Lower leg skin (tissue), 4 donors: ENCODE measurements at regions not wholly inside any gene's neighbourhood (a gene's known extent, or its start where the extent isn't known, plus 50 kb on each side); places are given as distances from the start of the nearest gene placed in this dataset.

Source experiments
- DNase-seq, 2 donors: peaks; one replicate each; pipeline ENCODE4 v3.0.0-alpha.2; 2019; ENCODE audit warnings: low spot score in 2 of 2
- H3K4me3 ChIP-seq: fragments of 200-600 bp; sonication (generic); 2 replicates; pipeline ENCODE4 v1.5.1; 2017; ENCODE audit warnings: mild to moderate bottlenecking, low read depth; ENCODE audit not compliant: poor library complexity, severe bottlenecking
- CTCF ChIP-seq, 3 donors: fragments of 450-650 bp; IDR thresholded peaks; one replicate each; pipeline ENCODE4 v1.5.1; 2016; ENCODE audit warnings: antibody characterized with exemption in 3 of 3, mild to moderate bottlenecking in 3 of 3, moderate library complexity in 2 of 3
- POLR2A ChIP-seq, 2 donors: fragments of 450-650 bp; IDR thresholded peaks; one replicate each; pipeline ENCODE4 v1.6.1; 2016 to 2017; ENCODE audit warnings: antibody characterized with exemption in 2 of 2, mild to moderate bottlenecking in 1 of 2, moderate library complexity in 1 of 2
- WGBS, 2 donors: methylation state at CpG; one replicate each; pipeline ENCODE4 v1.1.5; 2018; 5-methylcytosine and 5-hydroxymethylcytosine counted together
- intact Hi-C: fragments of 100-400 bp; cut with DNase I; formaldehyde crosslinking; loops from one replicate; pipeline ENCODE4 v1.15.0; 2023; ENCODE audit warnings: low total_unique reads

DNA sequence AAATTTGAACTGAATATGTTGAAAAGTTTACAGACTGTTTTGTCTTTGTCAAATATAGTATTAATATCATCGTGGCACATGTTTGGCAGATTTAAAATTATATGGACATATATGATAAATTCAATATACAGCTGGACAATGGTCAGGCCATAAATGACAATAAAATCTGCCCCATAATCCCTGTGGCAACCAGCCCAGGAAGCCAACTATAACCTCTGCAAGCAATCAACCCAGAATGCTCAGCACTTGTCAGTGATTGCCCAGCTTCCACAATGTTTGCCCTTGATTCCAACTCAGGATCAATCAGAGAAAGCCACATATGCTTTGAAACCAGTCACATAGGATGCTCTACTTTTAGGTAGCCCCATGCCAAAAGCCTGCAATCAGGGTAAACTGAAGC, 671.9 kb downstream of the SUCLG1 start:
- intact Hi-C loops: no loop called here
- DNase-seq: no peak
- 63 to 65% methylated on average over 1 of the region's 1 CpG for WGBS, 2 donors
- no peak overlapping the region for H3K4me3 ChIP-seq
- TF ChIP-seq CTCF (IDR thresholded peaks at IDR 0.05) (no peak), POLR2A (IDR thresholded peaks at IDR 0.05) (no peak)

- intact Hi-C loops: no loop called here
- 82 to 83% methylated on average over 4 of the region's 4 CpGs for WGBS, 2 donors
- no peak for DNase-seq
- TF ChIP-seq CTCF (IDR thresholded peaks at IDR 0.05) (no peak), POLR2A (IDR thresholded peaks at IDR 0.05) (no peak)
- H3K4me3 ChIP-seq: no peak overlapping the region
These were observed 672.9 kb downstream of the SUCLG1 start for GRCh38 chr2:83786140-83786539.

- no peak for DNase-seq
- intact Hi-C loops: no loop called here
- H3K4me3 ChIP-seq: no peak overlapping the region
- WGBS, 2 donors: 40 to 57% methylated on average over 1 of the region's 1 CpG
- TF ChIP-seq CTCF (IDR thresholded peaks at IDR 0.05) (no peak), POLR2A (IDR thresholded peaks at IDR 0.05) (no peak)
These were observed 674.1 kb downstream of the SUCLG1 start for GRCh38 chr2:83784947-83785346.

- no peak for DNase-seq
- TF ChIP-seq CTCF (IDR thresholded peaks at IDR 0.05): no peak
- TF ChIP-seq POLR2A (IDR thresholded peaks at IDR 0.05): no peak
- no peak overlapping the region for H3K4me3 ChIP-seq
- intact Hi-C loops: no loop called here
- 95 to 96% methylated on average over 2 of the region's 2 CpGs for WGBS, 2 donors
These were observed 674.8 kb downstream of the SUCLG1 start for GRCh38 chr2:83784315-83784714.

- 69 to 74% methylated on average over 4 of the region's 4 CpGs for WGBS, 2 donors
- TF ChIP-seq CTCF (IDR thresholded peaks at IDR 0.05) (no peak), POLR2A (IDR thresholded peaks at IDR 0.05) (no peak)
- intact Hi-C loops: no loop called here
- DNase-seq: no peak
- H3K4me3 ChIP-seq: no peak overlapping the region
These were observed 677.0 kb downstream of the SUCLG1 start for GRCh38 chr2:83782122-83782521.

DNA sequence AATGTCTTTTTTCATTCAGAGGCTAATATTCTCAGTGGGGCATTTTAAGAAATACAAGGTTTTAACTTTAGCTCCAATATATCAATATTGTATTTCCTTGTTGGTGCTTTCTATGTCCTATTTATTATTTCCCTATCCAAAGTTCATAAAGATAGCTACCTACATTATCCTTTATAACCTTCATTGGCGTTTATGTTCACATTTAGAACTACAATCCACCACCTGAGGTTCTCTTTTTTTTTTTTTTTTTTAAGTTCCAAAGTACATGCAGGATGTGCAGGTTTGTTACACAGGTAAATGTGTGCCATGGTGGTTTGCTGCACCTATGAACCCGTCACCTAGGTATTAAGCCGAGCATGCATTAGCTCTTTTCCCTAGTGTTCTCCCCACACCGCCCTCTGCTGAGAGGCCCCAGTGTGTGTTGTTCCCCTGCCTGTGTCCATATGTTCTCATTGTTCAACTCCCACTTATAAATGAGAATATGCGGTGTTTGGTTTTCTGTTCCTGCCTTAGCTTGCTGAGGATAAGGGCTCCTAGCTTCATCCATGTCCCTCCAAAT, 694.6 kb downstream of the SUCLG1 start:
- no peak for TF ChIP-seq POLR2A (IDR thresholded peaks at IDR 0.05)
- TF ChIP-seq CTCF (IDR thresholded peaks at IDR 0.05): no peak
- intact Hi-C loops: no loop called here
- no peak for DNase-seq
- WGBS, 2 donors: 83 to 84% methylated on average over 5 of the region's 5 CpGs
- no peak overlapping the region for H3K4me3 ChIP-seq
